ENCODE measurements at regions not wholly inside any gene's neighbourhood (a gene's known extent, or its start where the extent isn't known, plus 50 kb on each side); places are given as distances from the start of the nearest gene placed in this dataset.

- no peak for ATAC-seq
- in situ Hi-C loops (cut with HindIII; ENCODE audit: low pct_unique_long_range_greater_than_20kb, low sequenced_read_pairs) (no loop called here), intact Hi-C loops (cut with micrococcal nuclease; ENCODE audit: unreplicated experiment) (no loop called here)
- DNase-seq (ENCODE audit: low read depth, low spot score) = no peak
- Histone ChIP-seq H3K9me3 (ENCODE audit: control insufficient read depth, insufficient read depth, low read depth, low read length) (no peaks in the 10 kb centered on the region), H3K27me3 (ENCODE audit: control insufficient read depth, insufficient read depth, low read length) (no peaks in the 10 kb centered on the region), H3K4me3 (ENCODE audit: low read depth in 2 of 2, low read length in 2 of 2) (no peak overlapping the region), H3K36me3 (ENCODE audit: control insufficient read depth, insufficient read depth, low read length) (no peaks in the 10 kb centered on the region), H3K27ac (ENCODE audit: low read length) (no peak overlapping the region), H3K4me1 (ENCODE audit: control insufficient read depth, insufficient read depth, low read length) (no peaks in the 10 kb centered on the region)
- no TSS peak for BruUV-seq (replicated peaks)
- CTCF ChIA-PET = no interaction called here
- no peak for TF ChIP-seq SIN3A (IDR thresholded peaks at IDR 0.05; ENCODE audit: borderline replicate concordance, insufficient read depth, low read depth, low read length)
- TF ChIP-seq REST (IDR thresholded peaks at IDR 0.05; ENCODE audit: insufficient read depth in 1 of 2, low read depth in 2 of 2, low read length in 1 of 2) = no peak
- no peak for TF ChIP-seq CTCF (IDR thresholded peaks at IDR 0.05)
- TF ChIP-seq POLR2AphosphoS5 (IDR thresholded peaks at IDR 0.05; ENCODE audit: low read depth, low read length) = no peak
- no peak for TF ChIP-seq TCF7L2 (IDR thresholded peaks at IDR 0.05; ENCODE audit: low read depth, low read length)
- POLR2A ChIA-PET = no interaction called here
Measured at GRCh38 chr2:14039134-14039533, 593.4 kb upstream of the LRATD1 start.

- BruUV-seq (replicated peaks) = no TSS peak
- no peaks in the 10 kb centered on the region; the same call in 1 of the 2 replicates for H3K36me3 ChIP-seq (ENCODE audit: control insufficient read depth, insufficient read depth, low read length)
- no peaks in the 10 kb centered on the region for H3K27me3 ChIP-seq (ENCODE audit: control insufficient read depth, insufficient read depth, low read length)
- H3K4me1 ChIP-seq (ENCODE audit: control insufficient read depth, insufficient read depth, low read length) = no peaks in the 10 kb centered on the region
- H3K4me3 ChIP-seq (ENCODE audit: low read depth in 2 of 2, low read length in 2 of 2) = no peak overlapping the region
- no peak for ATAC-seq
- no peak for DNase-seq (ENCODE audit: low read depth, low spot score)
- TF ChIP-seq POLR2AphosphoS5 (IDR thresholded peaks at IDR 0.05; ENCODE audit: low read depth, low read length) (no peak), CTCF (IDR thresholded peaks at IDR 0.05) (no peak), TCF7L2 (IDR thresholded peaks at IDR 0.05; ENCODE audit: low read depth, low read length) (no peak), REST (IDR thresholded peaks at IDR 0.05; ENCODE audit: insufficient read depth in 1 of 2, low read depth in 2 of 2, low read length in 1 of 2) (no peak), SIN3A (IDR thresholded peaks at IDR 0.05; ENCODE audit: borderline replicate concordance, insufficient read depth, low read depth, low read length) (no peak)
- intact Hi-C loops (cut with micrococcal nuclease; ENCODE audit: unreplicated experiment) (no loop called here), in situ Hi-C loops (cut with HindIII; ENCODE audit: low pct_unique_long_range_greater_than_20kb, low sequenced_read_pairs) (no loop called here)
- no peaks in the 10 kb centered on the region for H3K9me3 ChIP-seq (ENCODE audit: control insufficient read depth, insufficient read depth, low read depth, low read length)
- CTCF ChIA-PET = no interaction called here
- POLR2A ChIA-PET = no interaction called here
- no peak overlapping the region for H3K27ac ChIP-seq (ENCODE audit: low read length)
Measured at GRCh38 chr2:14047491-14047890, 585.0 kb upstream of the LRATD1 start.

All from Panc1 (cell line).